T47D (cell line): ENCODE measurements at regions not wholly inside any gene's neighbourhood (a gene's known extent, or its start where the extent isn't known, plus 50 kb on each side); places are given as distances from the start of the nearest gene placed in this dataset.
"Not testable (repeated sequence)": the region's sequence is repeated elsewhere in the genome, so short reads cannot be mapped to it uniquely, and the experiment has no call there.

Experiments used
- DNase-seq, 2 experiments: peaks; one replicate each; pipeline versions ENCODE4 v3.0.0 to v3.0.0-alpha.2; 2011 to 2012; ENCODE audit warnings: low read depth in 1 of 2, low spot score in 1 of 2
- JUND ChIP-seq: IDR thresholded peaks from 2 replicates; pipeline ENCODE4 v1.6.1; 2012; ENCODE audit warnings: low read depth
- in situ Hi-C: cut with HindIII; loops from 2 replicates; pipeline ENCODE4 v1.10.0; 2016; ENCODE audit warnings: low sequenced_read_pairs, low pct_unique_long_range_greater_than_20kb

GRCh38 chr5:28831042-28831441, 1792.7 kb upstream of the CDH9 start:
- in situ Hi-C loops = no loop called here
- TF ChIP-seq JUND = no peak
- DNase-seq = no peak

- no peak for TF ChIP-seq JUND
- no peak for DNase-seq
- in situ Hi-C loops = no loop called here
Observed at GRCh38 chr5:28823231-28823630, 1784.8 kb upstream of the CDH9 start.

- in situ Hi-C loops = no loop called here
- no peak for DNase-seq
- TF ChIP-seq JUND = no peak
Observed at GRCh38 chr5:28822071-28822470, 1783.7 kb upstream of the CDH9 start.

- TF ChIP-seq JUND = no peak
- DNase-seq = peak; percentile 25 to 29
- in situ Hi-C loops = no loop called here
Observed at GRCh38 chr5:28810751-28811136, 1772.4 kb upstream of the CDH9 start.

GRCh38 chr5:28809811-28810750, 1771.7 kb upstream of the CDH9 start:
- in situ Hi-C loops = no loop called here
- no peak for DNase-seq
- TF ChIP-seq JUND = no peak

GRCh38 chr5:28808967-28809810, 1770.8 kb upstream of the CDH9 start:
- no peak for DNase-seq
- no peak for TF ChIP-seq JUND
- in situ Hi-C loops = no loop called here

- in situ Hi-C loops = no loop called here
- DNase-seq = no peak
- TF ChIP-seq JUND = no peak
Observed at GRCh38 chr5:28807195-28807729, 1768.9 kb upstream of the CDH9 start.

GRCh38 chr5:28799035-28799434, 1760.6 kb upstream of the CDH9 start:
- in situ Hi-C loops, DNase-seq: not testable (repeated sequence)

- in situ Hi-C loops = no loop called here
- peak in 1 of 2 experiments; percentile 12 for DNase-seq
- TF ChIP-seq JUND = no peak
Observed at GRCh38 chr5:28788954-28789353, 1750.6 kb upstream of the CDH9 start.

GRCh38 chr5:28780083-28780692, 1741.8 kb upstream of the CDH9 start:
- no peak for TF ChIP-seq JUND
- DNase-seq = no peak
- in situ Hi-C loops = no loop called here

- TF ChIP-seq JUND = no peak
- in situ Hi-C loops = no loop called here
- DNase-seq = peak; percentile 5 to 66
Observed at GRCh38 chr5:28779161-28779754, 1740.9 kb upstream of the CDH9 start.

GRCh38 chr5:28770307-28770706, 1731.9 kb upstream of the CDH9 start:
- DNase-seq = no peak
- in situ Hi-C loops = no loop called here
- no peak for TF ChIP-seq JUND
